IPS-18c (cell line): ENCODE measurements at regions not wholly inside any gene's neighbourhood (a gene's known extent, or its start where the extent isn't known, plus 50 kb on each side); places are given as distances from the start of the nearest gene placed in this dataset.

ENCODE experiments used
- H3K4me3 ChIP-seq: 2 replicates; pipeline ENCODE4 v1.7.0; 2013; ENCODE audit warnings: low read depth, mild to moderate bottlenecking, low read length, moderate library complexity; ENCODE audit not compliant: insufficient read depth
- H3K9me3 ChIP-seq: one replicate; pipeline ENCODE4 v1.6.1; 2013; ENCODE audit warnings: mild to moderate bottlenecking, low read length, moderate library complexity; ENCODE audit not compliant: control insufficient read depth, insufficient read depth

GRCh38 chr5:99998319-99998718, 536.9 kb upstream of the FAM174A start:
- Histone ChIP-seq H3K9me3 (no peaks in the 10 kb centered on the region), H3K4me3 (no peak overlapping the region)

- H3K4me3 ChIP-seq: no peak overlapping the region
Measured at GRCh38 chr5:99995407-99995806, 539.8 kb upstream of the FAM174A start.

GRCh38 chr5:99973779-99974178, 561.4 kb upstream of the FAM174A start:
- no peak overlapping the region for H3K4me3 ChIP-seq
- no peaks in the 10 kb centered on the region for H3K9me3 ChIP-seq

More at GRCh38 chr5:99995407-99995806, 539.8 kb upstream of the FAM174A start:
- H3K9me3 ChIP-seq: no peaks in the 10 kb centered on the region

GRCh38 chr5:99955962-99956361, 579.2 kb upstream of the FAM174A start:
- no peak overlapping the region for H3K4me3 ChIP-seq
- H3K9me3 ChIP-seq: no peaks in the 10 kb centered on the region

- Histone ChIP-seq H3K4me3 (no peak overlapping the region), H3K9me3 (peaks cover 3% of the 10 kb centered on the region)
Measured at GRCh38 chr5:99955006-99955405, 580.2 kb upstream of the FAM174A start.

DNA sequence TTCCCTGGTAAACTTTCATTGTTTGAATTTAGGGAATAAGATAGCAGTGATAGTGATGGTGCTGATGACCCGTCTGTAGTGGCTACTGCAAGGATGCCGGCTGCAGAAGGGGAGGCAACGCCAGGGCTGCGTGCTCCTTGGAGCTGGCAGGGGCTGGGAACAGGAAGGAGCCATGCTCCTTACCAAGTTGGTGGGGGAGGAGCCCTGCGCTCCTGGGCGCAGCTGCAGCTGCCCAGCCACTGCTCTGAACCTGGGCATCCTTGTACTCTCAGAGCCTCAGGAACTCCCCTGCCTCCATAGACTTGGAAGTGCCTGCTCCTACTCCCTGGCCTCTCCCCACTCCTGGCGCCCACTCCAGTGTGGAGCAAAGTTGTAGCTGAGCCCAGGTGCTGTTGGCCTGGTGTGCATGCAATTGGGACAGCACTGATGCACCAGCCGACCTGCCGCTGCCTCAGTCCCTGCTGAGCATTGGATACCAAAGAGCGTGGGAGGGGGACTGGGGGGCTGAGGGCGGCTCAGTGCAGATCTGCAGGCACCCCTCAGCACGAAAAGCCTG, 585.1 kb upstream of the FAM174A start:
- H3K9me3 ChIP-seq: peaks cover 4% of the 10 kb centered on the region
- H3K4me3 ChIP-seq: no peak overlapping the region

DNA sequence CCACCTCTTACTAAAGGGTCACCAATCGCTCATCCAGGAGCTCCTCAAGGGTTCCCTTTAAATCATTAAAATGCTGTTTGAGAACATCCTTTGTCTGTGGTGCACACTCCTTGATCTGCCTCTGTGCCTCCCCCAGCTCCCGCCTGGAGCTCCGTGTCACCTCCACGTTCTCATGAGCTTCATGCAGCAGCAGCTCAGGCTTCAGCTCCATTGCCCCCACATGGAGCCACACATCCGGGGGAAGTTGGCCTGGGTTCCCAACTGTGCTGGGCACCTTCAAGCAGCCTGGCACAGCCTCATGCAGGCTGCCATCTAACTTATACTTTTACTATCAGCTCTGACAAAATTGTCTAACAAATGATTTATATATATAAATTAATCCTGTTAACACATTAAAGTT, 585.8 kb upstream of the FAM174A start:
- no peak overlapping the region for H3K4me3 ChIP-seq
- peaks cover 4% of the 10 kb centered on the region for H3K9me3 ChIP-seq

GRCh38 chr5:99948850-99949249, 586.3 kb upstream of the FAM174A start:
- H3K4me3 ChIP-seq: no peak overlapping the region
- peaks cover 4% of the 10 kb centered on the region for H3K9me3 ChIP-seq

DNA sequence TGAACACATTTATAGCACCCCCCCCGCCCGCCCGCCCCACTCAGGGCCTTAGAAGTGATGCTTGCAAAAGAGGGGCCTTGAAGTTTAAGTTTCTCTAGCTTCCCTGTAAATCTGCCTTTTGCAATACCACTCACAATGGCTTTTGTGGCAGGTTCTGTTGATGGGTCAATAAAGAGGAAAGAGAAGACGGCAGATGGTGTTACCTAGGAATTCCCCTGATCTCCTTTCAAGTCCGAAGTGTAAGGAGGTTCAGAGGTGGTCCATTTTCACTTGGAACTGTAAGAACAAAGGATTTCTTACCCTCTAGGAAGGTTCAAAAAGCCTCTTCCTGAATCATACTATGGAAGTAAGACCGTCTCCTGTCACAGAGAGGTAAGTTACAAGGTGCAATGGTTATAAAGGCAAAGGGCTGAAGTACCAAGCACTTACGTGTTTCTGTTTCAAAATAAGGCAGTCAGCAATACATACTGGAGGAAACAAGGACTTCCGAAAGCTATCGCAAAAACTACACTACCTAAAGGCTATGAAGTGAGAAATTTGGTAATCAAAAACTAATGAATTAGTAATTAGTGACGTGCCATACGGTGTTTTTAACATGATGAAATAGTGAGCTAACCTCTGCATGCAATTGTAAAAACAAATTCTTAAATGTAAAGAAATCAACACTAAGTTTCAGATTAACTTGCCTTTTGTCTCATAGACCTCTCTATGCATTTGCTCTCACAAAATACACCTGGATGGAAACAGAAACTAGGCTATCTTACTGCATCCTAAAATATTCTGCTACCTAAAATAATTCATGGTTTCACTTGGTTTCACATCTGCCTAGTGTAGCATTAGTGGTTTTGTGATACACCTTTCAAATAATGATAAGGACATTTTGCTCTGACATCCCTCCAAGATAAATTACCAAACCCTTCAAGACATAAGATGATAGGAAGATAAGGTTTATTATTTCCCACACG, 589.4 kb upstream of the FAM174A start:
- H3K4me3 ChIP-seq: no peak overlapping the region

GRCh38 chr5:99940540-99940939, 594.6 kb upstream of the FAM174A start:
- no peaks in the 10 kb centered on the region for H3K9me3 ChIP-seq
- no peak overlapping the region for H3K4me3 ChIP-seq

More for the DNA sequence above, 589.4 kb upstream of the FAM174A start:
- H3K9me3 ChIP-seq: peaks cover 4% of the 10 kb centered on the region

DNA sequence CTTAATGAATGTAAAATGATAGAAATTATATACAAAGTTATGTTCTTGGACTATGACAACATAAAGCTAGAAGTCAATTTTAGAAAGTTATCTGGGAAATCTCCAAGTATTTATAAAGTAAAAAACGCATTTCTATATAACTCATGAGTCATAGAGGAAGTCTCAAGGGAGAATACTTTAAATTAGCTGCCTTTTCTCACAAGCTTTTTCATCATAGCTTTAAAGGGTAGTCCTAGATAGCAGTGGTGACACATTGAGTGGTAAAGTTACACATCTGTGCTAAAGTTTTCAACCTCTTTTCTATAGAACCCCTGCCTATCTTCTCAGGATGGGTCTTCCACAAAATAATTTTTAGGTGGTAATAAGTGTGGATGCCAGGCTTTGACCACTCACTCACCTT, 598.3 kb upstream of the FAM174A start:
- H3K9me3 ChIP-seq: no peaks in the 10 kb centered on the region

GRCh38 chr5:99929806-99930135, 605.4 kb upstream of the FAM174A start:
- H3K9me3 ChIP-seq: peaks cover 2% of the 10 kb centered on the region
- no peak overlapping the region for H3K4me3 ChIP-seq

More for the DNA sequence above, 598.3 kb upstream of the FAM174A start:
- no peak overlapping the region for H3K4me3 ChIP-seq

GRCh38 chr5:99929067-99929805, 605.9 kb upstream of the FAM174A start:
- Histone ChIP-seq H3K4me3 (no peak overlapping the region), H3K9me3 (peaks cover 2% of the 10 kb centered on the region)

GRCh38 chr5:99928490-99928889, 606.7 kb upstream of the FAM174A start:
- Histone ChIP-seq H3K4me3 (no peak overlapping the region), H3K9me3 (peaks cover 2% of the 10 kb centered on the region)

DNA sequence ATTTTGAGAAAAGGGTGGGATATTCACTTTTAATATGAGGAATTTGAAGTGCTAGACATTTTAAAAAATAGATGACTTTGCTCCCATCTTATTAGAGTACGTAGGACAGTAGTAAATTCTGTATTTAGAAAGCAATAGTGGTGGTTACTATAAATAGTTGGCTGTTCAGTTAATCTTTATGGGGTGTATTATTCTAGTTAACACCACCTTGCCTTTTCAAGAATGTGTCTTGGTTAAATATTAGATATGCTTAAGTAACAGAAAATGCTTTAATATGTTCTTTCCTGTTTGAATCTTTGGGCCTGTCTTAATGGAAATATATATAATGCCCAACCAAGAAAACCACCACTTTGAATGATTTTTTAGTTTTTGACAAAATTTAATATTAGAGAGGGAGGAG, 608.7 kb upstream of the FAM174A start:
- Histone ChIP-seq H3K4me3 (no peak overlapping the region), H3K9me3 (peaks cover 2% of the 10 kb centered on the region)

DNA sequence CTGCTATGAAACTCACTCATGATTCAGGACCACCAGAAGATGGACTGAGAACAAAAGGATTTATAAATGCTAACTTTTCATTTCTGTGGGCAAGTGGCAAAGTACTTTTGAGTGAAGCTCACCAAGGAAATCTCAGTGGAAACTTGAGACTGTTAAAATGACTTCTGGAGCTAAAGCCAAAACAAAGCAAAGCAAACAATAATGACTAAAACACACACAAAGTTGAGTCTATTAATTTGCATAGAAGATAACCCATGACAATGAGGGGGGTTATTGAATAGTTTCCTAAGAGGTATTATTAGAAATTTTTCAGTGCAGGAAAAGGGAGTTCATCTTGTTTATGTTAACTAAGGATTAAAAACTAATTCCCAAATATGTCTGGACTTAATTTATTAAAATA, 612.8 kb upstream of the FAM174A start:
- Histone ChIP-seq H3K4me3 (no peak overlapping the region), H3K9me3 (no peaks in the 10 kb centered on the region)

- H3K9me3 ChIP-seq: no peaks in the 10 kb centered on the region
- no peak overlapping the region for H3K4me3 ChIP-seq
Measured at GRCh38 chr5:99911971-99912370, 623.2 kb upstream of the FAM174A start.

DNA sequence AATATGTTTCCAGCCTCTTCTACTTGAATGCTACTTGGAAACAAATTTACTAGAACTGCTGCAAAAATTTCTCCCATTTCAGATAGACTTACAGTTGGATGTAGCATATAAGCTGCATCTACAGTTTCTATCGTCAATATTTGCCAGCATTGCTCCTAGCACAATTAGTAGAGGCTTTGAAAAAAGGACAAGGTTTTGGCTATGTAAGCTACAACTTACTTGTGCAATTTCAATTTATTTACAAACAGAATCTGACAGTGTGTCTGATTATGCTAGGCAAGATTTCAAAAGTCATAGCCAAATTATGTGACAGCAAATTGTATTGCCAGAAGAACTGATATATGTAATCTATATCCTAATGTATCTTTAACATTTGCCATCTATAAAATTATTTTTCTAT, 628.4 kb upstream of the FAM174A start:
- H3K9me3 ChIP-seq: no peaks in the 10 kb centered on the region
- H3K4me3 ChIP-seq: no peak overlapping the region
